Uterus (tissue), 3 donors: ENCODE measurements at regions not wholly inside any gene's neighbourhood (a gene's known extent, or its start where the extent isn't known, plus 50 kb on each side); places are given as distances from the start of the nearest gene placed in this dataset.

Experiments used
- DNase-seq, 2 donors: peaks; one replicate each; pipeline ENCODE4 v3.0.0-alpha.2; 2019 to 2020
- H3K27ac ChIP-seq, 2 donors: fragments of 200-600 bp; sonication (generic); 1 replicate in 1 of 2; 2 replicates in 1 of 2; pipeline ENCODE4 v1.5.1; 2016 to 2018
- H3K27me3 ChIP-seq, 2 donors: fragments of 200-600 bp; sonication (generic); one replicate each; pipeline ENCODE4 v1.5.1; 2018 to 2019; ENCODE audit warnings: control low read depth in 1 of 2
- H3K36me3 ChIP-seq, 2 donors: fragments of 200-600 bp; sonication (generic); one replicate each; pipeline ENCODE4 v1.5.1; 2019; ENCODE audit warnings: control low read depth in 1 of 2
- H3K4me1 ChIP-seq, 2 donors: fragments of 200-600 bp; sonication (generic); one replicate each; pipeline ENCODE4 v1.5.1; 2018 to 2019; ENCODE audit warnings: control low read depth in 1 of 2
- H3K4me3 ChIP-seq, 2 donors: fragments of 200-600 bp; sonication (generic); 1 replicate in 1 of 2; 2 replicates in 1 of 2; pipeline ENCODE4 v1.5.1; 2018 to 2019; ENCODE audit warnings: mild to moderate bottlenecking in 1 of 2
- H3K9me3 ChIP-seq, 2 donors: fragments of 200-600 bp; sonication (generic); one replicate each; pipeline ENCODE4 v1.5.1; 2019; ENCODE audit warnings: control low read depth in 1 of 2
- CTCF ChIP-seq, 4 experiments: fragments of 200-600 bp in 2 of 4; fragments of 450-650 bp in 2 of 4; sonication (generic) in 2 of 4; IDR thresholded peaks; one replicate each; pipeline ENCODE4 v1.5.1; 2016 to 2019; ENCODE audit warnings: antibody characterized with exemption in 4 of 4, mild to moderate bottlenecking in 2 of 4, moderate library complexity in 1 of 4
- POLR2A ChIP-seq, 2 donors: fragments of 450-650 bp; IDR thresholded peaks; one replicate each; pipeline ENCODE4 v1.6.1; 2016; ENCODE audit warnings: antibody characterized with exemption in 2 of 2, mild to moderate bottlenecking in 1 of 2, moderate library complexity in 1 of 2
- intact Hi-C: fragments of 100-400 bp; cut with DNase I; formaldehyde crosslinking; loops from one replicate; pipeline ENCODE4 v1.15.1; 2023; ENCODE audit warnings: low total_unique reads
- donor health status: DM: yes; HTN: yes; CAD: no.

GRCh38 chr2:56743807-56744206 is 560.0 kb downstream of the CCDC85A start:
- Histone ChIP-seq H3K27me3 (no peaks in the 10 kb centered on the region), H3K27ac (no peak overlapping the region), H3K9me3 (no peaks in the 10 kb centered on the region), H3K4me3 (no peak overlapping the region), H3K4me1 (no peaks in the 10 kb centered on the region), H3K36me3 (no peaks in the 10 kb centered on the region)
- TF ChIP-seq POLR2A (IDR thresholded peaks at IDR 0.05) = no peak
- no peak for TF ChIP-seq CTCF (IDR thresholded peaks at IDR 0.05)
- DNase-seq = no peak
- intact Hi-C loops = no loop called here

GRCh38 chr2:56749152-56749752 is 565.5 kb downstream of the CCDC85A start:
- no peaks in the 10 kb centered on the region for H3K9me3 ChIP-seq
- TF ChIP-seq POLR2A (IDR thresholded peaks at IDR 0.05) (no peak), CTCF (IDR thresholded peaks at IDR 0.05) (peak; percentile 24 to 44 (median 40))
- DNase-seq = no peak
- H3K36me3 ChIP-seq = no peaks in the 10 kb centered on the region
- H3K4me1 ChIP-seq = no peaks in the 10 kb centered on the region
- H3K27ac ChIP-seq = no peak overlapping the region
- no peak overlapping the region for H3K4me3 ChIP-seq
- H3K27me3 ChIP-seq = no peaks in the 10 kb centered on the region
- intact Hi-C loops = loop anchor here (5.0 kb wide), 1 partner anchor 567 kb away; the partner anchor contains the start of gene CCDC85A

GRCh38 chr2:56753182-56753581 is 569.4 kb downstream of the CCDC85A start:
- intact Hi-C loops = no loop called here
- H3K4me3 ChIP-seq = no peak overlapping the region
- H3K36me3 ChIP-seq = no peaks in the 10 kb centered on the region
- no peaks in the 10 kb centered on the region for H3K4me1 ChIP-seq
- no peaks in the 10 kb centered on the region for H3K9me3 ChIP-seq
- H3K27me3 ChIP-seq = no peaks in the 10 kb centered on the region
- no peak overlapping the region for H3K27ac ChIP-seq
- no peak for DNase-seq
- TF ChIP-seq CTCF (IDR thresholded peaks at IDR 0.05) (no peak), POLR2A (IDR thresholded peaks at IDR 0.05) (no peak)

- intact Hi-C loops = no loop called here
- Histone ChIP-seq H3K27me3 (no peaks in the 10 kb centered on the region), H3K4me3 (no peak overlapping the region), H3K27ac (no peak overlapping the region), H3K36me3 (no peaks in the 10 kb centered on the region), H3K4me1 (no peaks in the 10 kb centered on the region), H3K9me3 (no peaks in the 10 kb centered on the region)
- no peak for DNase-seq
- TF ChIP-seq POLR2A (IDR thresholded peaks at IDR 0.05) (no peak), CTCF (IDR thresholded peaks at IDR 0.05) (no peak)
Observed at GRCh38 chr2:56754066-56754615, 570.4 kb downstream of the CCDC85A start.

GRCh38 chr2:56754627-56755026 is 570.8 kb downstream of the CCDC85A start:
- Histone ChIP-seq H3K27me3 (no peaks in the 10 kb centered on the region), H3K4me3 (no peak overlapping the region), H3K36me3 (no peaks in the 10 kb centered on the region), H3K27ac (no peak overlapping the region), H3K9me3 (no peaks in the 10 kb centered on the region), H3K4me1 (no peaks in the 10 kb centered on the region)
- TF ChIP-seq CTCF (IDR thresholded peaks at IDR 0.05) (no peak), POLR2A (IDR thresholded peaks at IDR 0.05) (no peak)
- intact Hi-C loops = no loop called here
- no peak for DNase-seq
